ENCODE measurements at regions not wholly inside any gene's neighbourhood (a gene's known extent, or its start where the extent isn't known, plus 50 kb on each side); places are given as distances from the start of the nearest gene placed in this dataset.

DNA sequence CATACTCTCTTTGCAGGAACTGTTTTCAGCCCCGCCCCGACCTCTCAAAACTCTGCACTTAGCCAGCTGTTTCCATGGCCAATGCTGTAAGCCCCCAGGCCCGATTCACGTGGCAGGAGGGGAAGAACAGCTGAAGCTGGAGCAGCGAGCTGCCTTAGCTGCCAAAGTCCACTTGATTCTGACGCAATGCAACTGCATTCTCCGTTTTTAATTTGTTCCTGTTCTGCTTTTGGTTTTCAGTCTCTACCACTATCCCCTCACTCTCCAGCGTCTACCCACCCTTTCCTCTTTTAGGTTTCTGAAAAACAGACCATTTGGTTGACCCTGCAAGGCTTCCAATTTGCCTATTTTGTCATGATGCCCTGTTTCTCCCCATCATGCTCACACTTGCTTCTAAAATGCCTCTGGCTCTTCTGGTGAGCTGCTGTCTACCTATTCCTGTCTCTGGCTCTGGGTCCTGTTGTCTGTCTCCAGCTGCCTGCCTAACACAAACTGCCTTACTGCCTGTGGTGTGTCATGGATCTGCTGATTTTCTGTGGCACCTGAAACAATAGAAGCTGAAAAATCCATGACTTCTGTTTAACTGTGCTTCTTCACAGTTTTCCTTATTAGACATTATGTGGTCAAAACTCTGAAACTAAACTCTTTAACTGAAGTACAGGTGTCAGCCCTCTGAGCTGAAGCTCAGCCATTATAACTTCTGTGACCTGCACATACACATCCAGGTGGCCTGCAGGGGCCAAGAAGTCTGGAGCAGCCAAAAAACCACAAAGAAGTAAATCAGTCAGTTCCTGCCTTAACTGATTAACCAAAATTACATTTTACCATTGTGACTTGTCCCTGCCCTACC lies 160.5 kb upstream of the AGTR2 start:
- H3K4me3 Mint-ChIP-seq = peak overlapping the region; percentile 40

DNA sequence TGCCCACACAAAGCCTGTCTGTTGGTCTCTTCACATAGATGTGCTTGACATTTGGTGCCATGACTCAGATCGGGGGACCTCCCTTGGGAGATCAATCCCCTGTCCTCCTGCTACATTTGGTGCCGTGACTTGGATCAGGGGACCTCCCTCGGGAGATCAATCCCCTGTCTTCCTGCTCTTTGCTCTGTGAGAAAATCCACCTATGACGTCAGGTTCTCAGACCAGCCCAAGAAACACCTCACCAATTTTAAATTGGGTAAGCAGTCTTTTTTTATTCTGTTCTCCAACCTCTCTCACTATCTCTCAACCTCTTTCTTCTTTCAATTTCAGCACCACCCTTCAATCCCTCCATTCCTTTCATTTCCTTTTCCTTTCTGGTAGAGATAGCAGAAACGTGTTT lies 159.6 kb upstream of the AGTR2 start:
- DNase-seq (ENCODE audit: low spot score) = no peak
- CTCF ChIA-PET = no interaction called here
- peaks cover 17% of the 10 kb centered on the region for H3K27me3 Mint-ChIP-seq (ENCODE audit: low read depth)

More for the DNA sequence above, 160.5 kb upstream of the AGTR2 start:
- peak; percentile 80 for ATAC-seq
- peaks cover 35% of the 10 kb centered on the region for H3K9me3 Mint-ChIP-seq
- peaks cover 17% of the 10 kb centered on the region for H3K27me3 Mint-ChIP-seq (ENCODE audit: low read depth)
- DNase-seq (ENCODE audit: low spot score) = peak; percentile 30
- peaks cover 35% of the 10 kb centered on the region for H3K36me3 Mint-ChIP-seq
- ChIA-PET CTCF (interaction anchor here (1.5 kb wide), 1 partner anchor 21 kb away, joined by 6 read pairs; no protein-coding TSS in a partner anchor), POLR2A (no interaction called here)
- peak overlapping the region; percentile 60 for H3K27ac Mint-ChIP-seq
- H3K4me1 Mint-ChIP-seq = peaks cover 25% of the 10 kb centered on the region
- TF ChIP-seq, protein P1, sequence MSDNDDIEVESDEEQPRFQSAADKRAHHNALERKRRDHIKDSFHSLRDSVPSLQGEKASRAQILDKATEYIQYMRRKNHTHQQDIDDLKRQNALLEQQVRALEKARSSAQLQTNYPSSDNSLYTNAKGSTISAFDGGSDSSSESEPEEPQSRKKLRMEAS (CRISPR knock-in tag; IDR thresholded peaks at IDR 0.05) = 0 out of 2 replicates have a peak, but pooled peaks have one; percentile 15
- TF ChIP-seq, protein P2, sequence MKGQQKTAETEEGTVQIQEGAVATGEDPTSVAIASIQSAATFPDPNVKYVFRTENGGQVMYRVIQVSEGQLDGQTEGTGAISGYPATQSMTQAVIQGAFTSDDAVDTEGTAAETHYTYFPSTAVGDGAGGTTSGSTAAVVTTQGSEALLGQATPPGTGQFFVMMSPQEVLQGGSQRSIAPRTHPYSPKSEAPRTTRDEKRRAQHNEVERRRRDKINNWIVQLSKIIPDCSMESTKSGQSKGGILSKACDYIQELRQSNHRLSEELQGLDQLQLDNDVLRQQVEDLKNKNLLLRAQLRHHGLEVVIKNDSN (CRISPR knock-in tag; IDR thresholded peaks at IDR 0.05) = no peak
- TF ChIP-seq ZNF396 (CRISPR knock-in tag; IDR thresholded peaks at IDR 0.05; ENCODE audit: borderline replicate concordance) (no peak), ELF4 (CRISPR knock-in tag; IDR thresholded peaks at IDR 0.05; ENCODE audit: low read depth) (no peak), GABPB1 (CRISPR knock-in tag; IDR thresholded peaks at IDR 0.05) (peak; percentile 82)

More for the DNA sequence above, 159.6 kb upstream of the AGTR2 start:
- H3K4me1 Mint-ChIP-seq = peaks cover 25% of the 10 kb centered on the region
- no peak for ATAC-seq
- H3K4me3 Mint-ChIP-seq = peak overlapping the region; percentile 8; the same call in 1 of the 2 replicates
- peaks cover 35% of the 10 kb centered on the region for H3K36me3 Mint-ChIP-seq
- TF ChIP-seq, protein P3, sequence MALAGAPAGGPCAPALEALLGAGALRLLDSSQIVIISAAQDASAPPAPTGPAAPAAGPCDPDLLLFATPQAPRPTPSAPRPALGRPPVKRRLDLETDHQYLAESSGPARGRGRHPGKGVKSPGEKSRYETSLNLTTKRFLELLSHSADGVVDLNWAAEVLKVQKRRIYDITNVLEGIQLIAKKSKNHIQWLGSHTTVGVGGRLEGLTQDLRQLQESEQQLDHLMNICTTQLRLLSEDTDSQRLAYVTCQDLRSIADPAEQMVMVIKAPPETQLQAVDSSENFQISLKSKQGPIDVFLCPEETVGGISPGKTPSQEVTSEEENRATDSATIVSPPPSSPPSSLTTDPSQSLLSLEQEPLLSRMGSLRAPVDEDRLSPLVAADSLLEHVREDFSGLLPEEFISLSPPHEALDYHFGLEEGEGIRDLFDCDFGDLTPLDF (CRISPR knock-in tag; IDR thresholded peaks at IDR 0.05) = no peak
- TF ChIP-seq ZNF219 (CRISPR knock-in tag; IDR thresholded peaks at IDR 0.05; ENCODE audit: borderline replicate concordance) = no peak
- no peak for TF ChIP-seq NFE2L1 (CRISPR knock-in tag; IDR thresholded peaks at IDR 0.05)
- TF ChIP-seq, protein P4, sequence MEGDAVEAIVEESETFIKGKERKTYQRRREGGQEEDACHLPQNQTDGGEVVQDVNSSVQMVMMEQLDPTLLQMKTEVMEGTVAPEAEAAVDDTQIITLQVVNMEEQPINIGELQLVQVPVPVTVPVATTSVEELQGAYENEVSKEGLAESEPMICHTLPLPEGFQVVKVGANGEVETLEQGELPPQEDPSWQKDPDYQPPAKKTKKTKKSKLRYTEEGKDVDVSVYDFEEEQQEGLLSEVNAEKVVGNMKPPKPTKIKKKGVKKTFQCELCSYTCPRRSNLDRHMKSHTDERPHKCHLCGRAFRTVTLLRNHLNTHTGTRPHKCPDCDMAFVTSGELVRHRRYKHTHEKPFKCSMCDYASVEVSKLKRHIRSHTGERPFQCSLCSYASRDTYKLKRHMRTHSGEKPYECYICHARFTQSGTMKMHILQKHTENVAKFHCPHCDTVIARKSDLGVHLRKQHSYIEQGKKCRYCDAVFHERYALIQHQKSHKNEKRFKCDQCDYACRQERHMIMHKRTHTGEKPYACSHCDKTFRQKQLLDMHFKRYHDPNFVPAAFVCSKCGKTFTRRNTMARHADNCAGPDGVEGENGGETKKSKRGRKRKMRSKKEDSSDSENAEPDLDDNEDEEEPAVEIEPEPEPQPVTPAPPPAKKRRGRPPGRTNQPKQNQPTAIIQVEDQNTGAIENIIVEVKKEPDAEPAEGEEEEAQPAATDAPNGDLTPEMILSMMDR (IDR thresholded peaks at IDR 0.05) = no peak
- TF ChIP-seq SMAD3 (CRISPR knock-in tag; IDR thresholded peaks at IDR 0.05; ENCODE audit: borderline replicate concordance) = no peak
- TF ChIP-seq FOXP1 (CRISPR knock-in tag; IDR thresholded peaks at IDR 0.05; ENCODE audit: borderline replicate concordance) = no peak
- TF ChIP-seq, protein P1 (CRISPR knock-in tag; IDR thresholded peaks at IDR 0.05) = no peak
- TF ChIP-seq, protein P5, sequence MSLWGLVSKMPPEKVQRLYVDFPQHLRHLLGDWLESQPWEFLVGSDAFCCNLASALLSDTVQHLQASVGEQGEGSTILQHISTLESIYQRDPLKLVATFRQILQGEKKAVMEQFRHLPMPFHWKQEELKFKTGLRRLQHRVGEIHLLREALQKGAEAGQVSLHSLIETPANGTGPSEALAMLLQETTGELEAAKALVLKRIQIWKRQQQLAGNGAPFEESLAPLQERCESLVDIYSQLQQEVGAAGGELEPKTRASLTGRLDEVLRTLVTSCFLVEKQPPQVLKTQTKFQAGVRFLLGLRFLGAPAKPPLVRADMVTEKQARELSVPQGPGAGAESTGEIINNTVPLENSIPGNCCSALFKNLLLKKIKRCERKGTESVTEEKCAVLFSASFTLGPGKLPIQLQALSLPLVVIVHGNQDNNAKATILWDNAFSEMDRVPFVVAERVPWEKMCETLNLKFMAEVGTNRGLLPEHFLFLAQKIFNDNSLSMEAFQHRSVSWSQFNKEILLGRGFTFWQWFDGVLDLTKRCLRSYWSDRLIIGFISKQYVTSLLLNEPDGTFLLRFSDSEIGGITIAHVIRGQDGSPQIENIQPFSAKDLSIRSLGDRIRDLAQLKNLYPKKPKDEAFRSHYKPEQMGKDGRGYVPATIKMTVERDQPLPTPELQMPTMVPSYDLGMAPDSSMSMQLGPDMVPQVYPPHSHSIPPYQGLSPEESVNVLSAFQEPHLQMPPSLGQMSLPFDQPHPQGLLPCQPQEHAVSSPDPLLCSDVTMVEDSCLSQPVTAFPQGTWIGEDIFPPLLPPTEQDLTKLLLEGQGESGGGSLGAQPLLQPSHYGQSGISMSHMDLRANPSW (CRISPR knock-in tag; conservative IDR thresholded peaks at IDR 0.05; ENCODE audit: low read depth) = no peak
- TF ChIP-seq GTF2I (CRISPR knock-in tag; conservative IDR thresholded peaks at IDR 0.05) = no peak
- no peak for TF ChIP-seq ELF4 (CRISPR knock-in tag; IDR thresholded peaks at IDR 0.05; ENCODE audit: low read depth)
- TF ChIP-seq, protein P6, sequence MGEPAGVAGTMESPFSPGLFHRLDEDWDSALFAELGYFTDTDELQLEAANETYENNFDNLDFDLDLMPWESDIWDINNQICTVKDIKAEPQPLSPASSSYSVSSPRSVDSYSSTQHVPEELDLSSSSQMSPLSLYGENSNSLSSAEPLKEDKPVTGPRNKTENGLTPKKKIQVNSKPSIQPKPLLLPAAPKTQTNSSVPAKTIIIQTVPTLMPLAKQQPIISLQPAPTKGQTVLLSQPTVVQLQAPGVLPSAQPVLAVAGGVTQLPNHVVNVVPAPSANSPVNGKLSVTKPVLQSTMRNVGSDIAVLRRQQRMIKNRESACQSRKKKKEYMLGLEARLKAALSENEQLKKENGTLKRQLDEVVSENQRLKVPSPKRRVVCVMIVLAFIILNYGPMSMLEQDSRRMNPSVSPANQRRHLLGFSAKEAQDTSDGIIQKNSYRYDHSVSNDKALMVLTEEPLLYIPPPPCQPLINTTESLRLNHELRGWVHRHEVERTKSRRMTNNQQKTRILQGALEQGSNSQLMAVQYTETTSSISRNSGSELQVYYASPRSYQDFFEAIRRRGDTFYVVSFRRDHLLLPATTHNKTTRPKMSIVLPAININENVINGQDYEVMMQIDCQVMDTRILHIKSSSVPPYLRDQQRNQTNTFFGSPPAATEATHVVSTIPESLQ (CRISPR knock-in tag; IDR thresholded peaks at IDR 0.05) = no peak
- TF ChIP-seq NR1H2 (CRISPR knock-in tag; IDR thresholded peaks at IDR 0.05) = no peak
- TF ChIP-seq, protein P7, sequence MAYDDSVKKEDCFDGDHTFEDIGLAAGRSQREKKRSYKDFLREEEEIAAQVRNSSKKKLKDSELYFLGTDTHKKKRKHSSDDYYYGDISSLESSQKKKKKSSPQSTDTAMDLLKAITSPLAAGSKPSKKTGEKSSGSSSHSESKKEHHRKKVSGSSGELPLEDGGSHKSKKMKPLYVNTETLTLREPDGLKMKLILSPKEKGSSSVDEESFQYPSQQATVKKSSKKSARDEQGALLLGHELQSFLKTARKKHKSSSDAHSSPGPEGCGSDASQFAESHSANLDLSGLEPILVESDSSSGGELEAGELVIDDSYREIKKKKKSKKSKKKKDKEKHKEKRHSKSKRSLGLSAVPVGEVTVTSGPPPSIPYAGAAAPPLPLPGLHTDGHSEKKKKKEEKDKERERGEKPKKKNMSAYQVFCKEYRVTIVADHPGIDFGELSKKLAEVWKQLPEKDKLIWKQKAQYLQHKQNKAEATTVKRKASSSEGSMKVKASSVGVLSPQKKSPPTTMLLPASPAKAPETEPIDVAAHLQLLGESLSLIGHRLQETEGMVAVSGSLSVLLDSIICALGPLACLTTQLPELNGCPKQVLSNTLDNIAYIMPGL (CRISPR knock-in tag; IDR thresholded peaks at IDR 0.05) = no peak
- no peak for TF ChIP-seq TEAD1 (CRISPR knock-in tag; IDR thresholded peaks at IDR 0.05)
- TF ChIP-seq, protein P8, sequence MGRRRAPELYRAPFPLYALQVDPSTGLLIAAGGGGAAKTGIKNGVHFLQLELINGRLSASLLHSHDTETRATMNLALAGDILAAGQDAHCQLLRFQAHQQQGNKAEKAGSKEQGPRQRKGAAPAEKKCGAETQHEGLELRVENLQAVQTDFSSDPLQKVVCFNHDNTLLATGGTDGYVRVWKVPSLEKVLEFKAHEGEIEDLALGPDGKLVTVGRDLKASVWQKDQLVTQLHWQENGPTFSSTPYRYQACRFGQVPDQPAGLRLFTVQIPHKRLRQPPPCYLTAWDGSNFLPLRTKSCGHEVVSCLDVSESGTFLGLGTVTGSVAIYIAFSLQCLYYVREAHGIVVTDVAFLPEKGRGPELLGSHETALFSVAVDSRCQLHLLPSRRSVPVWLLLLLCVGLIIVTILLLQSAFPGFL (CRISPR knock-in tag; IDR thresholded peaks at IDR 0.05; ENCODE audit: borderline replicate concordance) = no peak
- no peak for TF ChIP-seq CBFB (CRISPR knock-in tag; IDR thresholded peaks at IDR 0.05; ENCODE audit: low read depth)
- no peak for TF ChIP-seq ZBTB21 (CRISPR knock-in tag; IDR thresholded peaks at IDR 0.05; ENCODE audit: borderline replicate concordance)
- POLR2A ChIA-PET = no interaction called here
- H3K27ac Mint-ChIP-seq = no peak overlapping the region
- H3K9me3 Mint-ChIP-seq = peaks cover 35% of the 10 kb centered on the region

All from WTC11 (cell line).